GM12878 (cell line): ENCODE measurements at regions not wholly inside any gene's neighbourhood (a gene's known extent, or its start where the extent isn't known, plus 50 kb on each side); places are given as distances from the start of the nearest gene placed in this dataset.

Experiments used
- ATAC-seq: fragments of 200-7000 bp; cut with Tn5 transposase; 3 replicates; pipeline ENCODE4 v1.9.1; 2020; ENCODE audit warnings: mild to moderate bottlenecking, moderate library complexity
- BruUV-seq: library from RNA; stranded (reverse); fragments of 400-500 nt; replicated peaks from 2 replicates; lab custom pipeline; 2021; lab: Mats Ljungman, UMichigan
- CTCF ChIA-PET: fragments of 300-600 bp; sonication (Branson Sonifier 250); formaldehyde crosslinking; extraction: SDS; loops from one replicate; lab custom pipeline; 2021; ENCODE audit warnings: inconsistent platforms; lab: Yijun Ruan, JAX
- POLR2A ChIA-PET: fragments of 350-600 bp; formaldehyde crosslinking; extraction: SDS; loops from one replicate; lab custom pipeline; 2021; ENCODE audit warnings: inconsistent platforms; lab: Charles Lee
- RAD21 ChIA-PET: fragments of 300-600 bp; sonication (Branson Sonifier 250); formaldehyde crosslinking; loops from one replicate; lab custom pipeline; 2023; ENCODE audit warnings: antibody characterized with exemption; ENCODE audit not compliant: unreplicated experiment; lab: Charles Lee
- SMC1A ChIA-PET: fragments of 300-600 bp; sonication (Branson Sonifier 250); formaldehyde crosslinking; loops from one replicate; lab custom pipeline; 2023; ENCODE audit not compliant: unreplicated experiment, uncharacterized antibody; lab: Charles Lee
- DNase-seq: peaks from one replicate; pipeline ENCODE4 v3.0.0-alpha.2; 2011; ENCODE audit warnings: low read depth, low spot score
- FAIRE-seq: peaks from 3 replicates; lab custom pipeline; 2011; peaks lifted over from hg19 to GRCh38; lab: Jason Lieb, UNC
- H2AFZ ChIP-seq: 2 replicates; pipeline ENCODE4 v1.6.0; 2011; ENCODE audit warnings: low read depth, low read length, control low read depth; ENCODE audit not compliant: control insufficient read depth
- H3K27ac ChIP-seq: 2 replicates; pipeline ENCODE4 v1.5.1; 2011; ENCODE audit warnings: control low read depth; ENCODE audit not compliant: control insufficient read depth, insufficient read depth
- H3K27me3 ChIP-seq, 2 experiments: replicated peaks in 1 of 2; 2 replicates each; pipeline versions ENCODE4 v1.6.0 to v1.6.1; 2011; ENCODE audit warnings: low read length in 1 of 2; ENCODE audit not compliant: control insufficient read depth in 2 of 2, insufficient read depth in 2 of 2
- H3K36me3 ChIP-seq, 2 experiments: 2 replicates each; pipeline ENCODE4 v1.5.1; 2011; ENCODE audit warnings: low read length in 1 of 2; ENCODE audit not compliant: control insufficient read depth in 2 of 2, insufficient read depth in 2 of 2
- H3K4me1 ChIP-seq: 2 replicates; pipeline ENCODE4 v1.6.1; 2011; ENCODE audit warnings: mild to moderate bottlenecking, low read length, moderate library complexity, mixed read lengths; ENCODE audit not compliant: control insufficient read depth, insufficient read depth
- H3K4me2 ChIP-seq: 2 replicates; pipeline ENCODE4 v1.6.0; 2011; ENCODE audit warnings: control low read depth; ENCODE audit not compliant: control insufficient read depth, insufficient read depth
- H3K4me3 ChIP-seq: fragments of 200-600 bp; sonication (generic); 2 replicates; pipeline ENCODE4 v1.5.1; 2016
- H3K79me2 ChIP-seq: 2 replicates; pipeline ENCODE4 v1.6.0; 2011; ENCODE audit warnings: low read length; ENCODE audit not compliant: control insufficient read depth, insufficient read depth
- H3K9ac ChIP-seq: 2 replicates; pipeline ENCODE4 v1.8.0; 2011; ENCODE audit warnings: low read length, control low read depth, mixed read lengths; ENCODE audit not compliant: control insufficient read depth, insufficient read depth
- H3K9me3 ChIP-seq: replicated peaks from 3 replicates; pipeline ENCODE4 v1.5.1; 2011; ENCODE audit warnings: mild to moderate bottlenecking, low read length; ENCODE audit not compliant: control insufficient read depth, insufficient read depth
- H4K20me1 ChIP-seq: 2 replicates; pipeline ENCODE4 v1.6.0; 2011; ENCODE audit not compliant: control insufficient read depth, insufficient read depth
- ATF2 ChIP-seq: IDR thresholded peaks from 2 replicates; pipeline ENCODE4 v1.6.1; 2012; ENCODE audit warnings: low read length, inconsistent platforms
- CEBPZ ChIP-seq: fragments of 150-350 bp; IDR thresholded peaks from 2 replicates; pipeline ENCODE4 v1.6.1; 2016; ENCODE audit warnings: low read depth, low read length
- ETV6 ChIP-seq, 2 experiments: fragments of 450-650 bp in 1 of 2; IDR thresholded peaks in 1 of 2; conservative IDR thresholded peaks in 1 of 2; 2 replicates each; pipeline ENCODE4 v1.6.1; 2014; ENCODE audit warnings: antibody characterized with exemption in 1 of 2, borderline replicate concordance in 1 of 2, low read depth in 1 of 2, mild to moderate bottlenecking in 1 of 2, moderate library complexity in 1 of 2
- LARP7 ChIP-seq: fragments of 450-650 bp; IDR thresholded peaks from 2 replicates; pipeline ENCODE4 v1.6.1; 2017; ENCODE audit warnings: mild to moderate bottlenecking
- NFIC ChIP-seq: IDR thresholded peaks from 2 replicates; pipeline ENCODE4 v1.6.1; 2012; ENCODE audit warnings: low read depth, mild to moderate bottlenecking, inconsistent platforms, low read length, moderate library complexity
- RCOR1 ChIP-seq: conservative IDR thresholded peaks from 2 replicates; pipeline ENCODE4 v1.6.1; 2012; ENCODE audit warnings: low read depth, low read length, improper control_type of control experiment
- RUNX3 ChIP-seq: IDR thresholded peaks from 2 replicates; pipeline ENCODE4 v1.6.1; 2012; ENCODE audit warnings: low read length, inconsistent platforms
- SMAD1 ChIP-seq: fragments of 450-650 bp; IDR thresholded peaks from 2 replicates; pipeline ENCODE4 v1.6.1; 2018; ENCODE audit warnings: mild to moderate bottlenecking, low read depth; ENCODE audit not compliant: partially characterized antibody
- SPI1 ChIP-seq: IDR thresholded peaks from 2 replicates; pipeline ENCODE4 v1.6.1; 2011; ENCODE audit warnings: low read depth, mild to moderate bottlenecking, low read length, moderate library complexity, borderline replicate concordance; ENCODE audit not compliant: insufficient read depth
- WGBS: methylation state at CpG from one replicate; pipeline ENCODE4 v1.1.6; 2016; ENCODE audit warnings: low lambda C conversion rate; ENCODE audit not compliant: insufficient replicate concordance, insufficient coverage; ENCODE audit errors: missing lambda C conversion rate; 5-methylcytosine and 5-hydroxymethylcytosine counted together
- in situ Hi-C: fragments of 300-500 bp; cut with MboI; formaldehyde crosslinking; loops from 9 replicates; pipeline ENCODE4 v1.14.3; 2018; ENCODE audit warnings: mixed read lengths
- intact Hi-C: fragments of 100-400 bp; cut with micrococcal nuclease; formaldehyde crosslinking; loops from one replicate; pipeline ENCODE4 v1.14.2; 2022; ENCODE audit not compliant: unreplicated experiment

GRCh38 chr9:94175669-94176068 lies 83.4 kb upstream of the ZNF169 start:
- Histone ChIP-seq H3K4me2 (peak overlapping the region; percentile 62), H3K4me3 (no peak overlapping the region), H3K27me3 (no peaks in the 10 kb centered on the region), H2AFZ (no peak overlapping the region), H3K36me3 (peaks cover 7 to 17% of the 10 kb centered on the region in 2 experiments; a peak in 3 of 4 replicates), H3K9ac (no peak overlapping the region), H4K20me1 (peaks cover 3% of the 10 kb centered on the region; the same call in 1 of the 2 replicates), H3K4me1 (peaks cover 64% of the 10 kb centered on the region), H3K79me2 (peaks cover 87% of the 10 kb centered on the region), H3K9me3 (no peaks in the 10 kb centered on the region), H3K27ac (peak overlapping the region; percentile 33)
- TF ChIP-seq ATF2 (0 out of 2 replicates have a peak, but pooled peaks have one; percentile 17), RUNX3 (peak; percentile 48; the same call in 1 of the 2 replicates), ETV6 (conservative IDR thresholded peaks at IDR 0.05 in 1 of 2, IDR thresholded peaks at IDR 0.05 in 1 of 2; ENCODE audit: borderline replicate concordance in 1 of 2, low read depth in 1 of 2) (0 out of 4 replicates have a peak, but pooled peaks of 1 of the 2 experiments have one; percentile 20), SMAD1 (no peak), CEBPZ (no peak), LARP7 (no peak), RCOR1 (no peak), NFIC (no peak; the same call in 1 of the 2 replicates), SPI1 (peak; percentile 66)
- ChIA-PET POLR2A (no interaction called here), SMC1A (interaction anchor here (1.5 kb wide), 1 partner anchor 11 kb away, joined by 3 read pairs; no protein-coding TSS in a partner anchor), RAD21 (no interaction called here), CTCF (interaction anchor here (3.1 kb wide), 1 partner anchor 37 kb away, joined by 15 read pairs; no protein-coding TSS in a partner anchor)
- intact Hi-C loops = no loop called here
- ATAC-seq (no peak), DNase-seq (no peak), FAIRE-seq (no peak)
- 28% methylated on average over 5 of the region's 5 CpGs for WGBS
- no TSS peak for BruUV-seq
- in situ Hi-C loops = no loop called here
